DND-41 (cell line): ENCODE measurements at regions not wholly inside any gene's neighbourhood (a gene's known extent, or its start where the extent isn't known, plus 50 kb on each side); places are given as distances from the start of the nearest gene placed in this dataset.

Source experiments
- ATAC-seq: fragments of 200-7000 bp; cut with Tn5 transposase; 3 replicates; pipeline ENCODE4 v1.9.1; 2021; ENCODE audit warnings: low read depth; ENCODE audit not compliant: insufficient read depth
- DNase-seq: peaks from one replicate; pipeline ENCODE4 v3.0.0-alpha.2; 2020
- H2AFZ ChIP-seq: 2 replicates; pipeline ENCODE4 v1.6.0; 2012; ENCODE audit warnings: low read depth, low read length
- H3K27ac ChIP-seq: 2 replicates; pipeline ENCODE4 v1.5.1; 2012; ENCODE audit warnings: low read length, inconsistent platforms
- H3K27me3 ChIP-seq: fragments of 200-600 bp; sonication (generic); 2 replicates; pipeline ENCODE4 v1.6.0; 2012; ENCODE audit warnings: low read length, mild to moderate bottlenecking, inconsistent platforms; ENCODE audit not compliant: insufficient read depth, poor library complexity
- H3K36me3 ChIP-seq: 2 replicates; pipeline ENCODE4 v1.5.1; 2012; ENCODE audit warnings: low read length, inconsistent platforms; ENCODE audit not compliant: insufficient read depth
- H3K4me1 ChIP-seq: 2 replicates; pipeline ENCODE4 v1.5.1; 2012; ENCODE audit warnings: mild to moderate bottlenecking, low read length; ENCODE audit not compliant: insufficient read depth
- H3K4me2 ChIP-seq: 2 replicates; pipeline ENCODE4 v1.6.0; 2012; ENCODE audit warnings: mild to moderate bottlenecking, moderate library complexity, low read length, inconsistent platforms; ENCODE audit not compliant: insufficient read depth
- H3K4me3 ChIP-seq, 2 experiments: fragments of 200-600 bp in 1 of 2; shearing (Covaris generic) in 1 of 2; 2 replicates each; pipeline ENCODE4 v1.5.1; 2012 to 2016; ENCODE audit warnings: inconsistent platforms in 2 of 2, low read length in 2 of 2, mild to moderate bottlenecking in 2 of 2, low read depth in 1 of 2, moderate library complexity in 1 of 2
- H3K79me2 ChIP-seq: 2 replicates; pipeline ENCODE4 v1.6.0; 2012; ENCODE audit warnings: low read length, inconsistent platforms; ENCODE audit not compliant: insufficient read depth
- H3K9ac ChIP-seq: 2 replicates; pipeline ENCODE4 v1.6.0; 2012; ENCODE audit warnings: low read depth, mild to moderate bottlenecking, inconsistent platforms, low read length, moderate library complexity
- H3K9me3 ChIP-seq: 2 replicates; pipeline ENCODE4 v1.5.1; 2012; ENCODE audit warnings: low read length, moderate library complexity, mild to moderate bottlenecking, inconsistent platforms; ENCODE audit not compliant: insufficient read depth, severe bottlenecking
- H4K20me1 ChIP-seq: 2 replicates; pipeline ENCODE4 v1.6.0; 2012; ENCODE audit warnings: low read length; ENCODE audit not compliant: insufficient read depth
- CTCF ChIP-seq: IDR thresholded peaks from 2 replicates; pipeline ENCODE4 v1.5.1; 2012; ENCODE audit warnings: borderline replicate concordance, low read length, moderate library complexity, mild to moderate bottlenecking; ENCODE audit not compliant: poor library complexity, severe bottlenecking; ENCODE audit errors: extremely low read depth
- EZH2 ChIP-seq: IDR thresholded peaks from 3 replicates; pipeline ENCODE4 v1.6.1; 2012; ENCODE audit warnings: borderline replicate concordance, low read depth, mild to moderate bottlenecking, moderate library complexity, low read length, inconsistent platforms; ENCODE audit not compliant: severe bottlenecking

DNA sequence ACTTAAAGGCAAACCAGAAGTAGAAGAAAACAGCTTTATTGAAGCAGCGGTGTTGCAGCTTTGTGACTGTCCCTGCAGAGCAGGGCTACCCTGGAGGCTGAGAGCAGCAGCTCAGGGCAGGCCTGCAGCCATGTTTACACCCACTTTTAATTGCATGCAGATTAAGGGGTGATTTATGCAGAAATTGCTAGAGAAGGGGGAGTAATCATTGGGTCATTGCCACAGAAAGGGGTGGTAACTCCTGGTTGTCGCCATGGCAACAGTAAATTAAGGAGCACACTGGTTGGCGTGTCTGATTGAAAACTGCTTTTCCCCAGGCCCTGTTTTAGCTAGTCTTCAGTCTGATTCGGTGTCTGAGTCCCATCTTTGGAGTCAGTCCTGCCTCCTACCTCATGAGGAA is 195.4 kb upstream of the HDAC4 start:
- no peak for DNase-seq
- H3K27me3 ChIP-seq, result no peaks in the 10 kb centered on the region
- peak overlapping the region; percentile 19; the same call in 1 of the 2 replicates for H3K27ac ChIP-seq
- no peaks in the 10 kb centered on the region for H3K36me3 ChIP-seq
- TF ChIP-seq EZH2 (no peak), CTCF (no peak)
- no peak; the same call in 2 of the 3 replicates for ATAC-seq
- H3K4me2 ChIP-seq, result no peak overlapping the region
- peaks cover 6% of the 10 kb centered on the region for H3K9me3 ChIP-seq
- H4K20me1 ChIP-seq, result no peaks in the 10 kb centered on the region
- no peaks in the 10 kb centered on the region for H3K79me2 ChIP-seq
- no peak overlapping the region for H3K4me3 ChIP-seq
- peaks cover 14% of the 10 kb centered on the region for H3K4me1 ChIP-seq
- H3K9ac ChIP-seq, result no peak overlapping the region
- no peak overlapping the region for H2AFZ ChIP-seq

GRCh38 chr2:239595726-239596125 is 194.9 kb upstream of the HDAC4 start:
- no peak for DNase-seq
- peaks cover 10% of the 10 kb centered on the region; the same call in 1 of the 2 replicates for H3K4me1 ChIP-seq
- no peaks in the 10 kb centered on the region for H3K36me3 ChIP-seq
- H3K4me3 ChIP-seq, result no peak overlapping the region
- H4K20me1 ChIP-seq, result no peaks in the 10 kb centered on the region
- no peaks in the 10 kb centered on the region for H3K79me2 ChIP-seq
- H3K9me3 ChIP-seq, result peaks cover 6% of the 10 kb centered on the region
- no peak overlapping the region for H3K4me2 ChIP-seq
- no peaks in the 10 kb centered on the region for H3K27me3 ChIP-seq
- no peak for ATAC-seq
- H3K9ac ChIP-seq, result no peak overlapping the region
- TF ChIP-seq CTCF (no peak), EZH2 (no peak)
- no peak overlapping the region for H2AFZ ChIP-seq
- H3K27ac ChIP-seq, result no peak overlapping the region

DNA sequence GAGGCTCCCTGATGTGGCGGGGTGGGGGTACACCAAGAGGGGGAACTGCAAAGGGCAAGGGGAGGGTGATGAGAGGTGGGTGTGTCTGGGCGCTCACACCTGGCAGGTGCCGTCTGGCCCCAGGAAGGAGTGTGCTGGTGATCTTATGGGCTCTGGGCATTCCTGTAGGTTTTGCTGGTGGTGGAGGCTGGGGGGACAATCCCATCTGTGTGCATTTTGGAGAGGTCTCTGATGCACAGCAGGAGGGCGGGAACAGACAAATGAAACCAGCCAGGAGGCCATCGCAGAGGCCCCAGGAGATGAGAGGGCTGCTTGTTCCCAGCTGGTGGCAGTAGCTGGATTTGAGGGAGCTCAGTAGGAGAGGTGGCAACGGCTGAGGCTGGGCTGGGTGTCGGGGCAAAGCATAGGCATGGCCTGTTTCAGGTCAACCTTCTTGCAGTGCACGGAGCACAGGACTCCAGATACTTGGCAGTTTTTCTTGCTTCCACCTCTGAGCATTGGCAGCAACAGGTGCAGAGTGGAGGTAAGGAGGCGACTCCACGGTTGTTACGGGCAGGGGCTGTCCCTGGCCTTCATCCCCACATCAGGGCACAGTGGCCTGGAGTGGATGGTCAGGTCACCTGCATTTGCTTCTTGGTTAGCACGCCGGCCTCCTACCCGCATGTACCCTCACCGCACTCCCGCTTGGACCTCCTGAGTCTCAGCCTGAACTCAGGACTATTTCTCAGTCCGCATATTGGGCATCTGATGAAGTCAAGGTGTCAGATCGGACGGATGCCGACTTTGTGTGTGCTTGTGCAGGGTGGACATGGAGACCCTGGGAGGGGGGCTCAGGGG is 194.2 kb upstream of the HDAC4 start:
- Histone ChIP-seq H3K27ac (no peak overlapping the region), H3K36me3 (no peaks in the 10 kb centered on the region), H3K79me2 (no peaks in the 10 kb centered on the region), H3K4me3 (no peak overlapping the region), H3K9me3 (peaks cover 6% of the 10 kb centered on the region), H3K4me1 (peaks cover 8% of the 10 kb centered on the region), H3K4me2 (no peak overlapping the region), H3K9ac (no peak overlapping the region), H3K27me3 (no peaks in the 10 kb centered on the region), H4K20me1 (no peaks in the 10 kb centered on the region), H2AFZ (no peak overlapping the region)
- TF ChIP-seq EZH2, result no peak
- no peak for TF ChIP-seq CTCF
- ATAC-seq, result 0 out of 3 replicates have a peak, but pooled peaks have one; percentile 21
- no peak for DNase-seq
